Peyer's patch (tissue), 4 donors: ENCODE measurements at regions not wholly inside any gene's neighbourhood (a gene's known extent, or its start where the extent isn't known, plus 50 kb on each side); places are given as distances from the start of the nearest gene placed in this dataset.

Experiments
- CTCF ChIP-seq, 6 experiments: fragments of 450-650 bp in 4 of 6; fragments of 200-600 bp in 2 of 6; sonication (generic) in 1 of 6; IDR thresholded peaks; one replicate each; pipeline ENCODE4 v1.5.1; 2017 to 2019; ENCODE audit warnings: antibody characterized with exemption in 6 of 6, mild to moderate bottlenecking in 3 of 6, moderate library complexity in 1 of 6
- POLR2A ChIP-seq, 2 donors: fragments of 450-650 bp; IDR thresholded peaks; one replicate each; pipeline ENCODE4 v1.5.1; 2017; ENCODE audit warnings: antibody characterized with exemption in 2 of 2, mild to moderate bottlenecking in 2 of 2, moderate library complexity in 2 of 2

GRCh38 chr9:116099821-116100220 lies 53.8 kb upstream of the PAPPA start:
- TF ChIP-seq CTCF (IDR thresholded peaks at IDR 0.05) (no peak), POLR2A (IDR thresholded peaks at IDR 0.05) (no peak)
